ENCODE measurements at regions not wholly inside any gene's neighbourhood (a gene's known extent, or its start where the extent isn't known, plus 50 kb on each side); places are given as distances from the start of the nearest gene placed in this dataset.

DNA sequence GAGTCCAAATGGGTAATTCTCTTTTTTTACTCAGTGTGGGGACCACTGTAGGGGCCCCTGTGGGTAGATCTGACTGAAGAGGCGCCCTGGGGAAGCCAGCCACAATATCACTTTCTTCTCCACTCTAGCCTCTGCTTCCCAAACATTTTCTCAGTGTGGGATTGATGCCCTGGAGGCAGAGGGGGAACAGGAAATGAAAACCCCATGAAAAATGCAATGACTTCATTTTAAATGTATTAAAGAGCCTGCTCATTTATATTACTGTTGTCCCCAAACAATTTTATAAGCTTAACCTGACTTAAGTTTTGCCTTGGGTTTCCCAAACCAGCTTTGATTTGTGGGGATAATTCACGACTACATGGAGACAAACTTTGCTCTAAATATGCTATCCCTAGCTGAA is 181.9 kb downstream of the C1orf94 start:
- Histone ChIP-seq H3K27ac (ENCODE audit: low read depth, low read length) (no peak overlapping the region), H3K4me2 (ENCODE audit: low read depth, low read length, poor library complexity, severe bottlenecking) (no peak overlapping the region), H3K9me2 (replicated peaks; ENCODE audit: insufficient read depth, low read length) (no peaks in the 10 kb centered on the region), H4K20me1 (ENCODE audit: low read depth, low read length) (no peaks in the 10 kb centered on the region), H3K9ac (ENCODE audit: low read length) (no peak overlapping the region), H3K36me3 (ENCODE audit: low read length) (no peaks in the 10 kb centered on the region), H2AFZ (ENCODE audit: low read depth, low read length, severe bottlenecking) (no peak overlapping the region), H3K79me2 (ENCODE audit: insufficient read depth, low read length) (no peaks in the 10 kb centered on the region), H3F3A (ENCODE audit: insufficient read depth) (no peaks in the 10 kb centered on the region), H3K27me3 (ENCODE audit: low read length) (no peaks in the 10 kb centered on the region), H3K4me3 (ENCODE audit: insufficient read depth, low read length, poor library complexity, severe bottlenecking) (no peak overlapping the region), H3K9me3 (ENCODE audit: insufficient read depth, low read length) (no peaks in the 10 kb centered on the region)
- TF ChIP-seq CTCF (IDR thresholded peaks at IDR 0.05; ENCODE audit: insufficient read depth, low read length, poor library complexity, severe bottlenecking), result no peak
- TF ChIP-seq EZH2phosphoT487 (conservative IDR thresholded peaks at IDR 0.05; ENCODE audit: low read length), result no peak

DNA sequence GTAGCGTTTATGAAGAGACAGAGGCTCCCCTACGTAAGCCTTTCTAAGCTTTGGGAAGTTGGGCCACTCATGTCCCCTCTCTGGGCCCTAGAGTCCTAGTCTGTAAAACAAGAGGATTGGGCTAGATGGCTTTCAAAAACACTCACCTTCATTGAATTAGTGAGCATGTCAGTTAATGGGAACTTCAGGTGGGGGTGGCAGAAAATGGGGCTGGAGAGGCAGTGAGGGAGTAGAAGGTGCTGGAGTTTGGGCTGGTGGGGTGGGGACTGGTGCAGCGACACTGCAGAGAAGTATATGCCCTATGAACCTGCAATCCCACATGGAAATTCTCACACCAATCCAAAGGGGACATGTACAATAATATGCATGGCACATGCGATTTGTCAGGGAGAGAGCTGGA is 182.7 kb downstream of the C1orf94 start:
- Histone ChIP-seq H2AFZ (ENCODE audit: low read depth, low read length, severe bottlenecking) (no peak overlapping the region), H3K9me3 (ENCODE audit: insufficient read depth, low read length) (no peaks in the 10 kb centered on the region), H3K9ac (ENCODE audit: low read length) (no peak overlapping the region), H3K36me3 (ENCODE audit: low read length) (no peaks in the 10 kb centered on the region), H3K4me3 (ENCODE audit: insufficient read depth, low read length, poor library complexity, severe bottlenecking) (no peak overlapping the region), H3K4me2 (ENCODE audit: low read depth, low read length, poor library complexity, severe bottlenecking) (no peak overlapping the region), H3K27me3 (ENCODE audit: low read length) (no peaks in the 10 kb centered on the region), H4K20me1 (ENCODE audit: low read depth, low read length) (no peaks in the 10 kb centered on the region), H3K27ac (ENCODE audit: low read depth, low read length) (no peak overlapping the region), H3F3A (ENCODE audit: insufficient read depth) (no peaks in the 10 kb centered on the region), H3K79me2 (ENCODE audit: insufficient read depth, low read length) (no peaks in the 10 kb centered on the region), H3K9me2 (replicated peaks; ENCODE audit: insufficient read depth, low read length) (no peaks in the 10 kb centered on the region)
- TF ChIP-seq CTCF (IDR thresholded peaks at IDR 0.05; ENCODE audit: insufficient read depth, low read length, poor library complexity, severe bottlenecking), result no peak
- TF ChIP-seq EZH2phosphoT487 (conservative IDR thresholded peaks at IDR 0.05; ENCODE audit: low read length), result no peak

GRCh38 chr1:34360574-34360973 is 183.9 kb downstream of the C1orf94 start:
- no peak overlapping the region for H2AFZ ChIP-seq (ENCODE audit: low read depth, low read length, severe bottlenecking)
- H3K4me3 ChIP-seq (ENCODE audit: insufficient read depth, low read length, poor library complexity, severe bottlenecking), result no peak overlapping the region
- H3K9me2 ChIP-seq (replicated peaks; ENCODE audit: insufficient read depth, low read length), result no peaks in the 10 kb centered on the region
- no peak for TF ChIP-seq CTCF (IDR thresholded peaks at IDR 0.05; ENCODE audit: insufficient read depth, low read length, poor library complexity, severe bottlenecking)
- no peak for TF ChIP-seq EZH2phosphoT487 (conservative IDR thresholded peaks at IDR 0.05; ENCODE audit: low read length)
- H3K9ac ChIP-seq (ENCODE audit: low read length), result no peak overlapping the region
- H3K27me3 ChIP-seq (ENCODE audit: low read length), result no peaks in the 10 kb centered on the region
- no peaks in the 10 kb centered on the region for H3K9me3 ChIP-seq (ENCODE audit: insufficient read depth, low read length)
- H4K20me1 ChIP-seq (ENCODE audit: low read depth, low read length), result no peaks in the 10 kb centered on the region
- no peaks in the 10 kb centered on the region for H3K79me2 ChIP-seq (ENCODE audit: insufficient read depth, low read length)
- H3K4me2 ChIP-seq (ENCODE audit: low read depth, low read length, poor library complexity, severe bottlenecking), result no peak overlapping the region
- H3K36me3 ChIP-seq (ENCODE audit: low read length), result no peaks in the 10 kb centered on the region
- no peak overlapping the region for H3K27ac ChIP-seq (ENCODE audit: low read depth, low read length)
- no peaks in the 10 kb centered on the region for H3F3A ChIP-seq (ENCODE audit: insufficient read depth)

DNA sequence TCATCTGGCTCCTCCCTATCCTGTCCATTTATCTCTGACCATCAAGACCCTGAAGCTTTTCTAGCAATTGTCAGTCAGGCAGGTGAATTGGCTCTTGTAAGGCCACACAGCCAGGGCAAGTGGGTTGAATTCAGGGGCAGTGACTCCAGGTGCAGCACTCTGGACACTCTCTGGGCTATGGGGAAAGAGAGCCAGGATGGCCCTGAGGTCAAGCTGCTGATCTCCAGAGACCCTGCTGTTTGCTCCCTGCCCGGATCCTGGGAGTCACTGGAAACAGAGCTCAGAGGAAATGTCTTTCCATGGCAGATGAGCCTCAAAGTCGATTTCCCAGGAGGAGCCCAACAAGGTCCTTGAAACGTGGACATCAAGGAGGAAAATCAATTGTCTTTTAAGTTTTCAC is 184.4 kb downstream of the C1orf94 start:
- Histone ChIP-seq H3K4me2 (ENCODE audit: low read depth, low read length, poor library complexity, severe bottlenecking) (no peak overlapping the region), H3K79me2 (ENCODE audit: insufficient read depth, low read length) (no peaks in the 10 kb centered on the region), H3K27me3 (ENCODE audit: low read length) (no peaks in the 10 kb centered on the region), H4K20me1 (ENCODE audit: low read depth, low read length) (no peaks in the 10 kb centered on the region), H3K9me2 (replicated peaks; ENCODE audit: insufficient read depth, low read length) (no peaks in the 10 kb centered on the region), H3K27ac (ENCODE audit: low read depth, low read length) (no peak overlapping the region), H3K9me3 (ENCODE audit: insufficient read depth, low read length) (no peaks in the 10 kb centered on the region), H3K9ac (ENCODE audit: low read length) (no peak overlapping the region), H2AFZ (ENCODE audit: low read depth, low read length, severe bottlenecking) (no peak overlapping the region), H3K36me3 (ENCODE audit: low read length) (no peaks in the 10 kb centered on the region), H3F3A (ENCODE audit: insufficient read depth) (no peaks in the 10 kb centered on the region), H3K4me3 (ENCODE audit: insufficient read depth, low read length, poor library complexity, severe bottlenecking) (no peak overlapping the region)
- TF ChIP-seq CTCF (IDR thresholded peaks at IDR 0.05; ENCODE audit: insufficient read depth, low read length, poor library complexity, severe bottlenecking) (no peak), EZH2phosphoT487 (conservative IDR thresholded peaks at IDR 0.05; ENCODE audit: low read length) (no peak)

Data from SU-DHL-6 (cell line).